ENCODE measurements at regions not wholly inside any gene's neighbourhood (a gene's known extent, or its start where the extent isn't known, plus 50 kb on each side); places are given as distances from the start of the nearest gene placed in this dataset.

DNA sequence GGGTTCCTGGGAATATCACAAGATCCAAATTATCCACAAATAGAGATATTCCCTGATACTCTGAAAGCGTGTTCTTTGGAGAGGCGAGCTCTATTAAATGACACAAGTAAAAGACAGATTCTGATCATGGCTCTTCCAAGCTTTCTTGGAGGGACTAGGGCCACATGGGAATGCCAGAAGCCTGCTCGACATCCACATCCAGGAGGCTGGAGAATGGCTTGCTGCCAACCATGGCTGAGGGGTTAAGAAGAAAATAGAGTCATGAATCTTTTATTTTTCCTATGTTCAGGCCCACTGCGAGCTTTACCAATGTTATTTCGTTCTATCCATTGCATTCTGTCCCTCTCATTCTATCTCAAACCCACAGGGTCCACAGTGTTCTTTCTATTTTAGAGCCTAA is 1018.0 kb upstream of the CELF2 start:
- no peak overlapping the region for H2BK120ac ChIP-seq (ENCODE audit: low read depth, low read length)
- no peaks in the 10 kb centered on the region for H3K4me1 ChIP-seq (ENCODE audit: control insufficient read depth, low read depth, low read length)
- no peaks in the 10 kb centered on the region for H3K79me1 ChIP-seq (ENCODE audit: low read length)
- H2BK5ac ChIP-seq (ENCODE audit: low read length), result no peak overlapping the region
- H3K27ac ChIP-seq (ENCODE audit: low read depth, low read length), result no peak overlapping the region
- H4K8ac ChIP-seq (ENCODE audit: low read depth, low read length), result no peak overlapping the region
- no CpG with 5 or more reads among the region's 5 CpGs for WGBS (ENCODE audit: extremely low coverage, insufficient coverage, low lambda C conversion rate)
- no peaks in the 10 kb centered on the region for H3K27me3 ChIP-seq (ENCODE audit: insufficient read depth, low read length, poor library complexity)
- H3K4ac ChIP-seq (ENCODE audit: low read depth, low read length), result no peak overlapping the region
- H2AK5ac ChIP-seq (ENCODE audit: low read length), result no peak overlapping the region
- no peak overlapping the region for H3K18ac ChIP-seq (ENCODE audit: low read length)
- H3K56ac ChIP-seq (ENCODE audit: low read length), result no peak overlapping the region
- H4K5ac ChIP-seq (ENCODE audit: low read length), result no peak overlapping the region
- no peak for DNase-seq
- no peak overlapping the region for H3K4me2 ChIP-seq (ENCODE audit: low read length)
- no peak overlapping the region for H3K23ac ChIP-seq (ENCODE audit: low read length)
- H3K4me3 ChIP-seq (ENCODE audit: low read length), result no peak overlapping the region
- no peaks in the 10 kb centered on the region for H3K36me3 ChIP-seq (ENCODE audit: control insufficient read depth, insufficient read depth, low read length)
- H2BK15ac ChIP-seq (replicated peaks; ENCODE audit: low read depth), result no peak overlapping the region
- H3K79me2 ChIP-seq (ENCODE audit: control insufficient read depth, insufficient read depth, low read length), result no peaks in the 10 kb centered on the region
- no peak overlapping the region for H3K9ac ChIP-seq (ENCODE audit: low read length)

- H3K4me1 ChIP-seq (ENCODE audit: control insufficient read depth, low read depth, low read length), result no peaks in the 10 kb centered on the region
- no peak overlapping the region for H2AK5ac ChIP-seq (ENCODE audit: low read length)
- H3K56ac ChIP-seq (ENCODE audit: low read length), result no peak overlapping the region
- no peaks in the 10 kb centered on the region for H3K79me2 ChIP-seq (ENCODE audit: control insufficient read depth, insufficient read depth, low read length)
- H4K5ac ChIP-seq (ENCODE audit: low read length), result no peak overlapping the region
- H3K9ac ChIP-seq (ENCODE audit: low read length), result no peak overlapping the region
- no peak for DNase-seq
- H4K8ac ChIP-seq (ENCODE audit: low read depth, low read length), result no peak overlapping the region
- no peaks in the 10 kb centered on the region for H3K36me3 ChIP-seq (ENCODE audit: control insufficient read depth, insufficient read depth, low read length)
- no CpG with 5 or more reads among the region's 6 CpGs for WGBS (ENCODE audit: extremely low coverage, insufficient coverage, low lambda C conversion rate)
- H3K79me1 ChIP-seq (ENCODE audit: low read length), result no peaks in the 10 kb centered on the region
- H3K4me2 ChIP-seq (ENCODE audit: low read length), result no peak overlapping the region
- no peak overlapping the region for H3K4ac ChIP-seq (ENCODE audit: low read depth, low read length)
- no peak overlapping the region for H3K4me3 ChIP-seq (ENCODE audit: low read length)
- H2BK120ac ChIP-seq (ENCODE audit: low read depth, low read length), result no peak overlapping the region
- no peak overlapping the region for H2BK15ac ChIP-seq (replicated peaks; ENCODE audit: low read depth)
- H2BK5ac ChIP-seq (ENCODE audit: low read length), result no peak overlapping the region
- no peak overlapping the region for H3K27ac ChIP-seq (ENCODE audit: low read depth, low read length)
- H3K23ac ChIP-seq (ENCODE audit: low read length), result no peak overlapping the region
- no peaks in the 10 kb centered on the region for H3K27me3 ChIP-seq (ENCODE audit: insufficient read depth, low read length, poor library complexity)
- H3K18ac ChIP-seq (ENCODE audit: low read length), result no peak overlapping the region
Measured at GRCh38 chr10:10007957-10008356, 1009.7 kb upstream of the CELF2 start.

DNA sequence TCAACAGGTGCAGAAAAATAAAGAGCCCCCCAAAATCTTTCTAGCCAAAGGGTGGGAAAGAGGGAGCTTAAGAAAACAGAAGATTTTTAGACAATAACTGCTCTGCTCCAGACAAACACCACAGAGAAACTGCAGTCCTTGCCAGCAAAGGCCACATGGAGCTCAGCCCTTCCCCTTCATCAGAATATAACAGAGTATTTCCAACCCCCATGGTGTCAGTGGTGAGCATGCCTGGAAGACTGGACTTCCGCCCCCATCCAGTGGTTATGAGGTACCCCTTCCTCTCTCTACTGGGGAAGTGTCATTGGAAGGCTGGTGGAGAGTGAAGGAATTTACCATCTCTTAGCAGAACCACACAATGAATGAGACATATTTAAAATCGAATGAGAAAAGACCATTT is 1007.3 kb upstream of the CELF2 start:
- Histone ChIP-seq H3K9ac (ENCODE audit: low read length) (no peak overlapping the region), H3K79me1 (ENCODE audit: low read length) (no peaks in the 10 kb centered on the region), H4K5ac (ENCODE audit: low read length) (no peak overlapping the region), H4K8ac (ENCODE audit: low read depth, low read length) (no peak overlapping the region), H3K23ac (ENCODE audit: low read length) (no peak overlapping the region), H3K4ac (ENCODE audit: low read depth, low read length) (no peak overlapping the region), H3K18ac (ENCODE audit: low read length) (no peak overlapping the region), H3K4me1 (ENCODE audit: control insufficient read depth, low read depth, low read length) (no peaks in the 10 kb centered on the region), H3K4me3 (ENCODE audit: low read length) (no peak overlapping the region), H3K79me2 (ENCODE audit: control insufficient read depth, insufficient read depth, low read length) (no peaks in the 10 kb centered on the region), H3K27ac (ENCODE audit: low read depth, low read length) (no peak overlapping the region), H2BK5ac (ENCODE audit: low read length) (no peak overlapping the region), H2BK120ac (ENCODE audit: low read depth, low read length) (no peak overlapping the region), H3K4me2 (ENCODE audit: low read length) (no peak overlapping the region), H3K36me3 (ENCODE audit: control insufficient read depth, insufficient read depth, low read length) (no peaks in the 10 kb centered on the region), H2BK15ac (replicated peaks; ENCODE audit: low read depth) (no peak overlapping the region), H3K27me3 (ENCODE audit: insufficient read depth, low read length, poor library complexity) (no peaks in the 10 kb centered on the region), H3K56ac (ENCODE audit: low read length) (no peak overlapping the region), H2AK5ac (ENCODE audit: low read length) (no peak overlapping the region)
- no CpG with 5 or more reads among the region's 2 CpGs for WGBS (ENCODE audit: extremely low coverage, insufficient coverage, low lambda C conversion rate)
- peak; percentile 15 for DNase-seq

GRCh38 chr10:10014846-10015245 is 1002.8 kb upstream of the CELF2 start:
- no peak overlapping the region for H3K18ac ChIP-seq (ENCODE audit: low read length)
- H4K5ac ChIP-seq (ENCODE audit: low read length), result no peak overlapping the region
- H3K27me3 ChIP-seq (ENCODE audit: insufficient read depth, low read length, poor library complexity), result no peaks in the 10 kb centered on the region
- H2BK15ac ChIP-seq (replicated peaks; ENCODE audit: low read depth), result no peak overlapping the region
- no peak overlapping the region for H3K4me3 ChIP-seq (ENCODE audit: low read length)
- no peak overlapping the region for H3K4ac ChIP-seq (ENCODE audit: low read depth, low read length)
- H3K23ac ChIP-seq (ENCODE audit: low read length), result no peak overlapping the region
- no peak overlapping the region for H2BK120ac ChIP-seq (ENCODE audit: low read depth, low read length)
- H3K4me2 ChIP-seq (ENCODE audit: low read length), result no peak overlapping the region
- no peak overlapping the region for H3K56ac ChIP-seq (ENCODE audit: low read length)
- DNase-seq, result no peak
- H3K36me3 ChIP-seq (ENCODE audit: control insufficient read depth, insufficient read depth, low read length), result no peaks in the 10 kb centered on the region
- no peaks in the 10 kb centered on the region for H3K79me2 ChIP-seq (ENCODE audit: control insufficient read depth, insufficient read depth, low read length)
- no peak overlapping the region for H2AK5ac ChIP-seq (ENCODE audit: low read length)
- no peaks in the 10 kb centered on the region for H3K4me1 ChIP-seq (ENCODE audit: control insufficient read depth, low read depth, low read length)
- no peak overlapping the region for H3K9ac ChIP-seq (ENCODE audit: low read length)
- H3K79me1 ChIP-seq (ENCODE audit: low read length), result no peaks in the 10 kb centered on the region
- no peak overlapping the region for H2BK5ac ChIP-seq (ENCODE audit: low read length)
- H4K8ac ChIP-seq (ENCODE audit: low read depth, low read length), result no peak overlapping the region
- no peak overlapping the region for H3K27ac ChIP-seq (ENCODE audit: low read depth, low read length)
- WGBS (ENCODE audit: extremely low coverage, insufficient coverage, low lambda C conversion rate), result no CpG with 5 or more reads among the region's 1 CpG

- Histone ChIP-seq H4K8ac (ENCODE audit: low read depth, low read length) (no peak overlapping the region), H3K4ac (ENCODE audit: low read depth, low read length) (no peak overlapping the region), H3K9ac (ENCODE audit: low read length) (no peak overlapping the region), H3K56ac (ENCODE audit: low read length) (no peak overlapping the region), H3K79me1 (ENCODE audit: low read length) (no peaks in the 10 kb centered on the region), H3K23ac (ENCODE audit: low read length) (no peak overlapping the region), H2AK5ac (ENCODE audit: low read length) (no peak overlapping the region), H2BK15ac (replicated peaks; ENCODE audit: low read depth) (no peak overlapping the region), H3K4me1 (ENCODE audit: control insufficient read depth, low read depth, low read length) (no peaks in the 10 kb centered on the region), H2BK120ac (ENCODE audit: low read depth, low read length) (no peak overlapping the region), H3K27ac (ENCODE audit: low read depth, low read length) (no peak overlapping the region), H3K79me2 (ENCODE audit: control insufficient read depth, insufficient read depth, low read length) (no peaks in the 10 kb centered on the region), H3K18ac (ENCODE audit: low read length) (no peak overlapping the region), H4K5ac (ENCODE audit: low read length) (no peak overlapping the region), H2BK5ac (ENCODE audit: low read length) (no peak overlapping the region), H3K27me3 (ENCODE audit: insufficient read depth, low read length, poor library complexity) (no peaks in the 10 kb centered on the region), H3K4me3 (ENCODE audit: low read length) (no peak overlapping the region), H3K4me2 (ENCODE audit: low read length) (no peak overlapping the region), H3K36me3 (ENCODE audit: control insufficient read depth, insufficient read depth, low read length) (no peaks in the 10 kb centered on the region)
- WGBS (ENCODE audit: extremely low coverage, insufficient coverage, low lambda C conversion rate), result no CpG with 5 or more reads among the region's 5 CpGs
- no peak for DNase-seq
Measured at GRCh38 chr10:10017716-10018115, 1000.0 kb upstream of the CELF2 start.

GRCh38 chr10:10020945-10021344 is 996.7 kb upstream of the CELF2 start:
- H2BK5ac ChIP-seq (ENCODE audit: low read length), result no peak overlapping the region
- H3K4me1 ChIP-seq (ENCODE audit: control insufficient read depth, low read depth, low read length), result no peaks in the 10 kb centered on the region
- no peak overlapping the region for H2BK15ac ChIP-seq (replicated peaks; ENCODE audit: low read depth)
- no peaks in the 10 kb centered on the region for H3K27me3 ChIP-seq (ENCODE audit: insufficient read depth, low read length, poor library complexity)
- H3K18ac ChIP-seq (ENCODE audit: low read length), result no peak overlapping the region
- H4K5ac ChIP-seq (ENCODE audit: low read length), result no peak overlapping the region
- no peak for DNase-seq
- no peak overlapping the region for H4K8ac ChIP-seq (ENCODE audit: low read depth, low read length)
- no peak overlapping the region for H2BK120ac ChIP-seq (ENCODE audit: low read depth, low read length)
- no peaks in the 10 kb centered on the region for H3K36me3 ChIP-seq (ENCODE audit: control insufficient read depth, insufficient read depth, low read length)
- no peak overlapping the region for H2AK5ac ChIP-seq (ENCODE audit: low read length)
- no peak overlapping the region for H3K56ac ChIP-seq (ENCODE audit: low read length)
- no CpG with 5 or more reads among the region's 1 CpG for WGBS (ENCODE audit: extremely low coverage, insufficient coverage, low lambda C conversion rate)
- no peaks in the 10 kb centered on the region for H3K79me1 ChIP-seq (ENCODE audit: low read length)
- no peak overlapping the region for H3K23ac ChIP-seq (ENCODE audit: low read length)
- no peak overlapping the region for H3K9ac ChIP-seq (ENCODE audit: low read length)
- no peak overlapping the region for H3K4ac ChIP-seq (ENCODE audit: low read depth, low read length)
- H3K79me2 ChIP-seq (ENCODE audit: control insufficient read depth, insufficient read depth, low read length), result no peaks in the 10 kb centered on the region
- no peak overlapping the region for H3K4me3 ChIP-seq (ENCODE audit: low read length)
- no peak overlapping the region for H3K4me2 ChIP-seq (ENCODE audit: low read length)
- H3K27ac ChIP-seq (ENCODE audit: low read depth, low read length), result no peak overlapping the region

Data from mesendoderm (in vitro differentiated cells).